ENCODE measurements at regions not wholly inside any gene's neighbourhood (a gene's known extent, or its start where the extent isn't known, plus 50 kb on each side); places are given as distances from the start of the nearest gene placed in this dataset.

DNA sequence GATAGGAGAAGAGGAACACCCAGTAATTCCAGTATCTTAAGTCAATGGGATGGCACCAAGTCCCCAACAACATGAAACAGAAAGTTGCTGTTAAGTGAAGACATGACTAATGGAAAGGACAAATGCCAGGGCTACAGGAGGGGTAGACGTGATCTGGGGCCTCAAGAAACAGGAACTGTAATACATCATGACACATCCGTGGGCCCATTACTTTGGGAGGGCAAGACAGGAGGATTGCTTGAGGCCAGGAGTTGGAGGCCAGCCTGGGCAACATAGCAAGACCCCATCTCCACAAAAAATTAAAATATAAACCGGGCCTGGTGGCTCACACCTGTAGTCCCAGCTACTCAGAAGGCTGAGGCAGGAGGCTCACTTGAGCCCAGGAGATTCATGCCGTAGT is 408.6 kb upstream of the PRKCQ start:
- TF ChIP-seq, protein P1, sequence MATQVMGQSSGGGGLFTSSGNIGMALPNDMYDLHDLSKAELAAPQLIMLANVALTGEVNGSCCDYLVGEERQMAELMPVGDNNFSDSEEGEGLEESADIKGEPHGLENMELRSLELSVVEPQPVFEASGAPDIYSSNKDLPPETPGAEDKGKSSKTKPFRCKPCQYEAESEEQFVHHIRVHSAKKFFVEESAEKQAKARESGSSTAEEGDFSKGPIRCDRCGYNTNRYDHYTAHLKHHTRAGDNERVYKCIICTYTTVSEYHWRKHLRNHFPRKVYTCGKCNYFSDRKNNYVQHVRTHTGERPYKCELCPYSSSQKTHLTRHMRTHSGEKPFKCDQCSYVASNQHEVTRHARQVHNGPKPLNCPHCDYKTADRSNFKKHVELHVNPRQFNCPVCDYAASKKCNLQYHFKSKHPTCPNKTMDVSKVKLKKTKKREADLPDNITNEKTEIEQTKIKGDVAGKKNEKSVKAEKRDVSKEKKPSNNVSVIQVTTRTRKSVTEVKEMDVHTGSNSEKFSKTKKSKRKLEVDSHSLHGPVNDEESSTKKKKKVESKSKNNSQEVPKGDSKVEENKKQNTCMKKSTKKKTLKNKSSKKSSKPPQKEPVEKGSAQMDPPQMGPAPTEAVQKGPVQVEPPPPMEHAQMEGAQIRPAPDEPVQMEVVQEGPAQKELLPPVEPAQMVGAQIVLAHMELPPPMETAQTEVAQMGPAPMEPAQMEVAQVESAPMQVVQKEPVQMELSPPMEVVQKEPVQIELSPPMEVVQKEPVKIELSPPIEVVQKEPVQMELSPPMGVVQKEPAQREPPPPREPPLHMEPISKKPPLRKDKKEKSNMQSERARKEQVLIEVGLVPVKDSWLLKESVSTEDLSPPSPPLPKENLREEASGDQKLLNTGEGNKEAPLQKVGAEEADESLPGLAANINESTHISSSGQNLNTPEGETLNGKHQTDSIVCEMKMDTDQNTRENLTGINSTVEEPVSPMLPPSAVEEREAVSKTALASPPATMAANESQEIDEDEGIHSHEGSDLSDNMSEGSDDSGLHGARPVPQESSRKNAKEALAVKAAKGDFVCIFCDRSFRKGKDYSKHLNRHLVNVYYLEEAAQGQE (IDR thresholded peaks at IDR 0.05; ENCODE audit: low read depth), result no peak
- TF ChIP-seq YY1 (IDR thresholded peaks at IDR 0.05; ENCODE audit: low read depth), result no peak
- no peak for TF ChIP-seq TEAD4 (IDR thresholded peaks at IDR 0.05)
- no peak for TF ChIP-seq CREB1 (IDR thresholded peaks at IDR 0.05; ENCODE audit: low read depth)
- no peak for TF ChIP-seq FOXM1 (IDR thresholded peaks at IDR 0.05; ENCODE audit: borderline replicate concordance, low read depth)
- TF ChIP-seq, protein P2, sequence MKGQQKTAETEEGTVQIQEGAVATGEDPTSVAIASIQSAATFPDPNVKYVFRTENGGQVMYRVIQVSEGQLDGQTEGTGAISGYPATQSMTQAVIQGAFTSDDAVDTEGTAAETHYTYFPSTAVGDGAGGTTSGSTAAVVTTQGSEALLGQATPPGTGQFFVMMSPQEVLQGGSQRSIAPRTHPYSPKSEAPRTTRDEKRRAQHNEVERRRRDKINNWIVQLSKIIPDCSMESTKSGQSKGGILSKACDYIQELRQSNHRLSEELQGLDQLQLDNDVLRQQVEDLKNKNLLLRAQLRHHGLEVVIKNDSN (IDR thresholded peaks at IDR 0.05), result no peak
- TF ChIP-seq EP300 (IDR thresholded peaks at IDR 0.05; ENCODE audit: borderline replicate concordance), result no peak
- TF ChIP-seq, protein P3, sequence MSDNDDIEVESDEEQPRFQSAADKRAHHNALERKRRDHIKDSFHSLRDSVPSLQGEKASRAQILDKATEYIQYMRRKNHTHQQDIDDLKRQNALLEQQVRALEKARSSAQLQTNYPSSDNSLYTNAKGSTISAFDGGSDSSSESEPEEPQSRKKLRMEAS (IDR thresholded peaks at IDR 0.05), result no peak
- no peak for TF ChIP-seq NFIC (IDR thresholded peaks at IDR 0.05)

DNA sequence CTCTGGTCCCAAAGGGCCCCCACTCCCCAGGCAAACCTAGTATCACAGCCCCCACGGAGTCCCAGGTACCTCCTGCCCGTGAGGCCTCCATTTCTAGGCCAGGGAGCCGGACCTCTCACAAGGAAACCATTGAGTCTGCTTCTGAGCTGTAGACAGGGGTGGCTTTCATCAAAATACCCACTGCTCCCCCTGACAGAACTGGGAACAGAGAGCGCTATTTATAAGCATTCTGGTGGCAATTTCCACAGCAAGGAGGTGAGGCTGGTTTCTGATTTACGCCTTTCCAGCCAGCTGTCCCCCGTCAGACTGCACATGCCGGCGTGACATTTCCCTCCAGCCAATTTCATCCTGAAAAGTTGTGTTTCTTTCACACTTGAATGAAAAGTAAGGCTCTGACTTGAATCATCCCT is 407.5 kb upstream of the PRKCQ start:
- TF ChIP-seq EGR1 (IDR thresholded peaks at IDR 0.05) (no peak), ZBTB7A (IDR thresholded peaks at IDR 0.05; ENCODE audit: low read depth) (no peak), TEAD4 (IDR thresholded peaks at IDR 0.05) (no peak), CREB1 (IDR thresholded peaks at IDR 0.05; ENCODE audit: low read depth) (no peak), NFIC (IDR thresholded peaks at IDR 0.05) (no peak), CEBPB (IDR thresholded peaks at IDR 0.05) (no peak), FOXM1 (IDR thresholded peaks at IDR 0.05; ENCODE audit: borderline replicate concordance, low read depth) (no peak), RAD21 (IDR thresholded peaks at IDR 0.05; ENCODE audit: low read depth) (no peak), YY1 (IDR thresholded peaks at IDR 0.05; ENCODE audit: low read depth) (no peak), EP300 (IDR thresholded peaks at IDR 0.05; ENCODE audit: borderline replicate concordance) (no peak), TAF1 (IDR thresholded peaks at IDR 0.05; ENCODE audit: low read depth) (no peak), TCF12 (IDR thresholded peaks at IDR 0.05; ENCODE audit: low read depth) (no peak)
- TF ChIP-seq, protein P1 (IDR thresholded peaks at IDR 0.05; ENCODE audit: low read depth), result no peak
- TF ChIP-seq, protein P3 (IDR thresholded peaks at IDR 0.05), result no peak
- TF ChIP-seq, protein P2 (IDR thresholded peaks at IDR 0.05), result no peak

DNA sequence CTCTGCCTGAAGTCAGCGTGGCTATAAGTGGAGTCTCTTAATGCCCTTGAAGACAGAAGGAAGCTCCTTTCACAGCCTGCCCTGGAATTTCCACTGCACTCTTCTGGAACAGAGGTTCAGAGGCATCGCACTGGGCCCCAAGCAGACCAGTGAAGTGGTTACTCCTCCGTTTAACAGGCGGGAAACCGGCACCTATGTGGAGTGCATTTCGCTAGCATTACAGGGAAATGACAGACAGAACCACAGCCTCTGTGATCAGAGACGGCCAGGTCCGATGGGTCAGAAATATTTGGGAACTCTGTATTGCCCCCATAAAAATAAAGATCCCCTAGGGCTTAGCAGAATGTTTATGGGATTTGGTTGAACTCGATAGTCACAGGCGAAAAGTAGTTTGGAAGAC is 406.9 kb upstream of the PRKCQ start:
- no peak for TF ChIP-seq EP300 (IDR thresholded peaks at IDR 0.05; ENCODE audit: borderline replicate concordance)
- TF ChIP-seq, protein P1 (IDR thresholded peaks at IDR 0.05; ENCODE audit: low read depth), result no peak

DNA sequence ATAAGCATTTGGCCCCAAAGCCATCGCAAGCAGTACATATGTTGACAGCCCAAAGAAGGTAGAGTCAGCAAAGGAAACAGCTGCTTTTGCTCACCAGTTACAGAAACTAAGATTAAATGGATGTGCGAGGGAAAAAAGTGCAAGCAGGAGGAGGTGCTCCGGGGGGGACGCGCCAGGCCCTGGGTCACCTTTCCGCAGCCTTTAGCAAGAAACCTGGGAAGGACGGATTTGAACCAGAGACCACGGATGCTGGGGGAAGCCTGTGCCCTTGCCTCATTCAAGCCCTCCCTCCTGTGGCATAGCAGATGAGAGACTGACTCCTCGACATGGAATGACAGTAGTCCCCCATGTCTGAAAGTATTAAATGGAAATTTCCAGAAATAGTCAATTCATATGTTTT is 405.6 kb upstream of the PRKCQ start:
- TF ChIP-seq, protein P2 (IDR thresholded peaks at IDR 0.05), result no peak
- no peak for TF ChIP-seq TCF12 (IDR thresholded peaks at IDR 0.05; ENCODE audit: low read depth)
- TF ChIP-seq EP300 (IDR thresholded peaks at IDR 0.05; ENCODE audit: borderline replicate concordance), result no peak
- TF ChIP-seq FOXM1 (IDR thresholded peaks at IDR 0.05; ENCODE audit: borderline replicate concordance, low read depth), result no peak
- TF ChIP-seq, protein P3 (IDR thresholded peaks at IDR 0.05), result no peak
- no peak for TF ChIP-seq YY1 (IDR thresholded peaks at IDR 0.05; ENCODE audit: low read depth)
- TF ChIP-seq, protein P1 (IDR thresholded peaks at IDR 0.05; ENCODE audit: low read depth), result no peak

Measured in Ishikawa (cell line).